Nephron (organoid): ENCODE measurements at regions not wholly inside any gene's neighbourhood (a gene's known extent, or its start where the extent isn't known, plus 50 kb on each side); places are given as distances from the start of the nearest gene placed in this dataset.

ENCODE experiments used
- H3K27ac Mint-ChIP-seq, 3 experiments: 2 replicates each; pipeline ENCODE4 v1.8.0; 2020; ENCODE audit warnings: mixed read lengths in 3 of 3, mild to moderate bottlenecking in 2 of 3, moderate library complexity in 1 of 3
- H3K27me3 Mint-ChIP-seq: 2 replicates; pipeline ENCODE4 v1.8.0; 2021; ENCODE audit warnings: low read depth, mild to moderate bottlenecking, moderate library complexity, mixed read lengths
- H3K36me3 Mint-ChIP-seq: 2 replicates; pipeline ENCODE4 v1.8.0; 2020; ENCODE audit warnings: low read depth, mixed read lengths
- H3K4me1 Mint-ChIP-seq: 2 replicates; pipeline ENCODE4 v1.8.0; 2020; ENCODE audit warnings: mixed read lengths
- H3K4me3 Mint-ChIP-seq, 3 experiments: 2 replicates each; pipeline ENCODE4 v1.8.0; 2020; ENCODE audit warnings: mild to moderate bottlenecking in 3 of 3, mixed read lengths in 3 of 3, moderate library complexity in 2 of 3
- H3K9me3 Mint-ChIP-seq: 2 replicates; pipeline ENCODE4 v1.8.0; 2020; ENCODE audit warnings: mixed read lengths
- TF ChIP-seq, protein P1 (sequence below), 3 experiments: fragments of 200-600 bp; sonication (generic); IDR thresholded peaks; one replicate each; pipeline ENCODE4 v1.5.0; 2021; ENCODE audit warnings: antibody characterized with exemption in 3 of 3; ENCODE audit not compliant: unreplicated experiment in 3 of 3

GRCh38 chr13:82658811-82659210 is 1223.5 kb downstream of the SLITRK1 start:
- Mint-ChIP-seq H3K9me3 (no peaks in the 10 kb centered on the region), H3K27ac (no peak overlapping the region), H3K27me3 (no peaks in the 10 kb centered on the region), H3K36me3 (no peaks in the 10 kb centered on the region), H3K4me3 (no peak overlapping the region), H3K4me1 (no peaks in the 10 kb centered on the region)
- TF ChIP-seq, protein P1, sequence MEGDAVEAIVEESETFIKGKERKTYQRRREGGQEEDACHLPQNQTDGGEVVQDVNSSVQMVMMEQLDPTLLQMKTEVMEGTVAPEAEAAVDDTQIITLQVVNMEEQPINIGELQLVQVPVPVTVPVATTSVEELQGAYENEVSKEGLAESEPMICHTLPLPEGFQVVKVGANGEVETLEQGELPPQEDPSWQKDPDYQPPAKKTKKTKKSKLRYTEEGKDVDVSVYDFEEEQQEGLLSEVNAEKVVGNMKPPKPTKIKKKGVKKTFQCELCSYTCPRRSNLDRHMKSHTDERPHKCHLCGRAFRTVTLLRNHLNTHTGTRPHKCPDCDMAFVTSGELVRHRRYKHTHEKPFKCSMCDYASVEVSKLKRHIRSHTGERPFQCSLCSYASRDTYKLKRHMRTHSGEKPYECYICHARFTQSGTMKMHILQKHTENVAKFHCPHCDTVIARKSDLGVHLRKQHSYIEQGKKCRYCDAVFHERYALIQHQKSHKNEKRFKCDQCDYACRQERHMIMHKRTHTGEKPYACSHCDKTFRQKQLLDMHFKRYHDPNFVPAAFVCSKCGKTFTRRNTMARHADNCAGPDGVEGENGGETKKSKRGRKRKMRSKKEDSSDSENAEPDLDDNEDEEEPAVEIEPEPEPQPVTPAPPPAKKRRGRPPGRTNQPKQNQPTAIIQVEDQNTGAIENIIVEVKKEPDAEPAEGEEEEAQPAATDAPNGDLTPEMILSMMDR (IDR thresholded peaks at IDR 0.05; ENCODE audit: unreplicated experiment in 3 of 3) = no peak

GRCh38 chr13:82657471-82657870 is 1224.8 kb downstream of the SLITRK1 start:
- Mint-ChIP-seq H3K4me1 (no peaks in the 10 kb centered on the region), H3K9me3 (no peaks in the 10 kb centered on the region), H3K36me3 (no peaks in the 10 kb centered on the region), H3K27ac (no peak overlapping the region), H3K27me3 (no peaks in the 10 kb centered on the region), H3K4me3 (no peak overlapping the region)
- TF ChIP-seq, protein P1 (IDR thresholded peaks at IDR 0.05; ENCODE audit: unreplicated experiment in 3 of 3) = no peak

DNA sequence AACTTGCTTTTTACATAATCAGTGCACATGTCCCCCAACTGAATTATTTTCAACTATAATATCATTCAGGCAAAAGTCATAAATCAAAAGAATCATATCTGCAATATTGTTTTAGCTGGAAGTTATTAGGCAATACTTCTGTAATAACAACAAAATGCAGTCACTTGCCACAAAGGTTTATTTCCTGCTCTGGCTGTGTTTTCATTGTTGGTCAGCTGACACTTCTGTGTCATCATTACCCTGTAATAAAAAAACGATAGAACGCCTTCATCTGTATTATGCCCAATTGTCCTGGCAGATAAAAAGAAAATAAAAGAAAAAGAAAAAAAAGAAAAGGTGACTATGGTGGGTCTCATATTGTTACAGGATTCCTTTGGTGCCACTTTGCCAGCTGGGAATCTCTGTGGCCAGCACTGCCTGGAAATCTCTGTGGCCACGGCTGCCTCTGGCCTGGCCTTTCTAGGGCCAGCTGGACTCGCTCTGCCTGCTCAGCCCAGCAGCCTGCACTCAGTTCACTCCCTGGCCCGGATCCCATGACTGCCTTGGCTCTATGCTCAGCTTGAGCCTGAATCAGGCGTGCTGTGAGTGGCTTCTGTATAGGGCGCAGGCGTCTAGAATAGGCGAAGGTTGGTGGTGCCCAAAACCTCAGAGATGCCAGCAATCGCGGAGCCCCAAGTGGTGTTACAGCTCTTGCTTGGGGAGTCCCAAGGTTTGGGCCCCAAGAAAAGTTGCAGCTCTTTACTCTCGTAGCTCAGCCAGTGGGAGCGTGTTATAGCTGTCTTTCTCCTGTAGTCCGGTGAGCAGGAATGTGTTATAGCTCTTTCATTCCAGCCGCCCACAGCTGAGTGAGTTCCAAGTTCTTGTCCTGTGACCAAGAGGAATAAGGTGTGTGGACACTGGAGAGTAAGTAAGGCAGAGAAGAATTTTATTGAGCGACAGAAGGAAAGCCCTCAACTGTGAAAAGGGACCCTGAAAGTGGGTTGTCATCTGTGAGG is 1227.1 kb downstream of the SLITRK1 start:
- no peak overlapping the region for H3K27ac Mint-ChIP-seq
- no peak overlapping the region for H3K4me3 Mint-ChIP-seq
- no peaks in the 10 kb centered on the region for H3K4me1 Mint-ChIP-seq
- no peaks in the 10 kb centered on the region for H3K9me3 Mint-ChIP-seq
- no peaks in the 10 kb centered on the region for H3K27me3 Mint-ChIP-seq
- TF ChIP-seq, protein P1 (IDR thresholded peaks at IDR 0.05; ENCODE audit: unreplicated experiment in 3 of 3) = no peak
- no peaks in the 10 kb centered on the region for H3K36me3 Mint-ChIP-seq

GRCh38 chr13:82654143-82654542 is 1228.1 kb downstream of the SLITRK1 start:
- TF ChIP-seq, protein P1 (IDR thresholded peaks at IDR 0.05; ENCODE audit: unreplicated experiment in 3 of 3) = no peak
- no peak overlapping the region for H3K27ac Mint-ChIP-seq
- H3K4me1 Mint-ChIP-seq = no peaks in the 10 kb centered on the region
- no peak overlapping the region for H3K4me3 Mint-ChIP-seq
- H3K27me3 Mint-ChIP-seq = no peaks in the 10 kb centered on the region
- H3K36me3 Mint-ChIP-seq = no peaks in the 10 kb centered on the region
- no peaks in the 10 kb centered on the region for H3K9me3 Mint-ChIP-seq

DNA sequence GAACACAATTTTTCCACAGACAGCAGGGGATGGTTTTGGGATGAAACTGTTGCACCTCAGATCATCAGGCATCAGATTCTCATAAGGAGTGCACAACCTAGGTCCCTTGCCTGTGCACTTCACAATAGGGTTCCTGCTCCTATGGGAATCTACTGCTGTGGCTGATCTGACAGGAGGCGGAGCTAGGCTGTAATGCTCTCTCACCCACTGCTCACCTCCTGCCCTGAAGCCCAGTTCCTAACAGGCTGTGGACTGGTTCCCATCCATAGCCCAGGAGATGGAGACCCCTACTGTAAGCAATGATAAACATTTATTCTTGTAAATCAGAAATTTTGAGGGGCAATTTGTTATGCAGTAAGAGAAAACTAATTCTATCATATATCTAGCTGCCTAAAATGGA is 1234.7 kb downstream of the SLITRK1 start:
- H3K9me3 Mint-ChIP-seq = no peaks in the 10 kb centered on the region
- TF ChIP-seq, protein P1 (IDR thresholded peaks at IDR 0.05; ENCODE audit: unreplicated experiment in 3 of 3) = no peak
- no peak overlapping the region for H3K4me3 Mint-ChIP-seq
- no peaks in the 10 kb centered on the region for H3K4me1 Mint-ChIP-seq
- H3K36me3 Mint-ChIP-seq = no peaks in the 10 kb centered on the region
- no peaks in the 10 kb centered on the region for H3K27me3 Mint-ChIP-seq
- no peak overlapping the region for H3K27ac Mint-ChIP-seq

- Mint-ChIP-seq H3K36me3 (no peaks in the 10 kb centered on the region), H3K9me3 (peaks cover 2% of the 10 kb centered on the region), H3K27me3 (no peaks in the 10 kb centered on the region), H3K4me3 (no peak overlapping the region), H3K4me1 (no peaks in the 10 kb centered on the region), H3K27ac (no peak overlapping the region)
- TF ChIP-seq, protein P1 (IDR thresholded peaks at IDR 0.05; ENCODE audit: unreplicated experiment in 3 of 3) = no peak
Measured at GRCh38 chr13:82636119-82636518, 1246.2 kb downstream of the SLITRK1 start.
